A549 (cell line): ENCODE measurements at regions not wholly inside any gene's neighbourhood (a gene's known extent, or its start where the extent isn't known, plus 50 kb on each side); places are given as distances from the start of the nearest gene placed in this dataset.

ENCODE experiments used
- ATAC-seq, 2 experiments: fragments of 200-7000 bp in 1 of 2; fragments of >200 bp in 1 of 2; cut with Nextera tagmentation in 1 of 2; cut with Tn5 transposase in 1 of 2; 3 replicates each; pipeline versions ENCODE4 v1.8.0 to v1.9.1; 2018 to 2020; ENCODE audit warnings: mild to moderate bottlenecking in 1 of 2, moderate library complexity in 1 of 2
- CTCF ChIA-PET: fragments of 300-600 bp; sonication (Branson Sonifier 250); formaldehyde crosslinking; extraction: SDS; loops from one replicate; lab custom pipeline; 2021; ENCODE audit warnings: antibody characterized with exemption, inconsistent platforms; lab: Yijun Ruan, JAX
- POLR2A ChIA-PET: fragments of 350-600 bp; formaldehyde crosslinking; extraction: SDS; loops from one replicate; lab custom pipeline; 2021; ENCODE audit warnings: antibody characterized with exemption, inconsistent platforms; lab: Yijun Ruan, JAX
- DNase-seq, 2 experiments: peaks; one replicate each; pipeline versions ENCODE4 v3.0.0 to v3.0.0-alpha.2; 2011 to 2016; ENCODE audit warnings: low read depth in 1 of 2, low spot score in 1 of 2
- FAIRE-seq: peaks from 2 replicates; lab custom pipeline; 2011; peaks lifted over from hg19 to GRCh38; lab: Jason Lieb, UNC
- H3K27ac ChIP-seq, 2 experiments: fragments of >200 bp; sonication (Bioruptor Twin); formaldehyde crosslinking; 3 replicates each; pipeline ENCODE4 v1.5.1; 2016 to 2017
- H3K4me1 ChIP-seq: fragments of >200 bp; sonication (Bioruptor Twin); formaldehyde crosslinking; 3 replicates; pipeline ENCODE4 v1.6.1; 2016
- H3K4me2 ChIP-seq: fragments of >200 bp; sonication (Bioruptor Twin); formaldehyde crosslinking; 3 replicates; pipeline ENCODE4 v1.6.1; 2016
- H3K4me3 ChIP-seq: fragments of >200 bp; sonication (Bioruptor Twin); formaldehyde crosslinking; 3 replicates; pipeline ENCODE4 v1.5.1; 2016
- H3K9me3 ChIP-seq: fragments of >200 bp; sonication (Bioruptor Twin); formaldehyde crosslinking; 3 replicates; pipeline ENCODE4 v1.6.1; 2016
- CHD2 ChIP-seq: fragments of 150-350 bp; IDR thresholded peaks from 2 replicates; pipeline ENCODE4 v1.6.1; 2014; ENCODE audit warnings: low read length; ENCODE audit not compliant: partially characterized antibody
- CHD4 ChIP-seq: fragments of 200-600 bp; sonication (generic); IDR thresholded peaks from 2 replicates; pipeline ENCODE4 v1.6.1; 2016; ENCODE audit warnings: antibody characterized with exemption, mild to moderate bottlenecking, borderline replicate concordance
- CTCF ChIP-seq: fragments of >200 bp; sonication (Bioruptor Twin); formaldehyde crosslinking; IDR thresholded peaks from 3 replicates; pipeline ENCODE4 v1.5.1; 2016
- E2F6 ChIP-seq: IDR thresholded peaks from 2 replicates; pipeline ENCODE4 v1.6.1; 2012; ENCODE audit warnings: low read depth, borderline replicate concordance
- EHMT2 ChIP-seq: fragments of 200-600 bp; sonication (generic); IDR thresholded peaks from 2 replicates; pipeline ENCODE4 v1.6.1; 2016; ENCODE audit warnings: antibody characterized with exemption, low read depth, mild to moderate bottlenecking, moderate library complexity
- ELK1 ChIP-seq: fragments of 150-350 bp; IDR thresholded peaks from 2 replicates; pipeline ENCODE4 v1.6.1; 2014; ENCODE audit warnings: low read depth, mild to moderate bottlenecking, low read length
- EP300 ChIP-seq, 2 experiments: fragments of >200 bp; sonication (Bioruptor Twin); formaldehyde crosslinking; IDR thresholded peaks; 2 replicates in 1 of 2; 3 replicates in 1 of 2; pipeline ENCODE4 v1.6.1; 2016 to 2017
- FOSB ChIP-seq: fragments of 250-450 bp; sonication (Bioruptor Pico); IDR thresholded peaks from 2 replicates; pipeline ENCODE4 v1.5.0; 2020; ENCODE audit warnings: mild to moderate bottlenecking, moderate library complexity
- HES2 ChIP-seq: fragments of >200 bp; sonication (Bioruptor Twin); formaldehyde crosslinking; IDR thresholded peaks from 2 replicates; pipeline ENCODE4 v1.6.1; 2016
- HOXB13 ChIP-seq: fragments of 250-450 bp; sonication (Bioruptor Pico); IDR thresholded peaks from 2 replicates; pipeline ENCODE4 v1.5.0; 2020; ENCODE audit warnings: low read depth, mild to moderate bottlenecking, moderate library complexity
- HOXB5 ChIP-seq: fragments of 250-450 bp; sonication (Bioruptor Pico); IDR thresholded peaks from 2 replicates; pipeline ENCODE4 v1.5.0; 2020; ENCODE audit warnings: mild to moderate bottlenecking, moderate library complexity
- JUN ChIP-seq, 2 experiments: fragments of >200 bp; sonication (Bioruptor Twin); formaldehyde crosslinking; IDR thresholded peaks; 2 replicates in 1 of 2; 3 replicates in 1 of 2; pipeline ENCODE4 v1.6.1; 2016 to 2017
- MAFK ChIP-seq: fragments of 450-650 bp; IDR thresholded peaks from 2 replicates; pipeline ENCODE4 v1.6.1; 2014; ENCODE audit not compliant: partially characterized antibody
- MAZ ChIP-seq: fragments of 150-350 bp; IDR thresholded peaks from 2 replicates; pipeline ENCODE4 v1.6.1; 2014; ENCODE audit warnings: antibody characterized with exemption, low read depth, low read length, borderline replicate concordance
- MYC ChIP-seq: IDR thresholded peaks from 2 replicates; pipeline ENCODE4 v1.6.1; 2012; ENCODE audit warnings: mild to moderate bottlenecking, inconsistent platforms, low read length, improper control_type of control experiment, borderline replicate concordance
- NPAS2 ChIP-seq: fragments of 250-450 bp; sonication (Bioruptor Pico); IDR thresholded peaks from 2 replicates; pipeline ENCODE4 v1.8.0; 2022; ENCODE audit warnings: mild to moderate bottlenecking, moderate library complexity, borderline replicate concordance
- PBX3 ChIP-seq: IDR thresholded peaks from 2 replicates; pipeline ENCODE4 v1.6.1; 2012
- PHF8 ChIP-seq: fragments of 200-600 bp; sonication (generic); IDR thresholded peaks from 2 replicates; pipeline ENCODE4 v1.6.1; 2016; ENCODE audit warnings: low read depth, mild to moderate bottlenecking, antibody characterized with exemption, moderate library complexity, borderline replicate concordance
- POLR2A ChIP-seq: IDR thresholded peaks from 2 replicates; pipeline ENCODE4 v1.6.1; 2012; ENCODE audit warnings: mild to moderate bottlenecking, low read length
- RNF2 ChIP-seq: fragments of 200-600 bp; sonication (generic); IDR thresholded peaks from 2 replicates; pipeline ENCODE4 v1.6.1; 2016; ENCODE audit warnings: low read depth, mild to moderate bottlenecking, antibody characterized with exemption, moderate library complexity, borderline replicate concordance
- ZFP36 ChIP-seq: fragments of 450-650 bp; IDR thresholded peaks from 2 replicates; pipeline ENCODE4 v1.6.1; 2014; ENCODE audit warnings: borderline replicate concordance; ENCODE audit not compliant: partially characterized antibody
- WGBS: methylation state at CpG from one replicate; pipeline ENCODE4 v1.1.6; 2017; ENCODE audit errors: missing lambda C conversion rate; 5-methylcytosine and 5-hydroxymethylcytosine counted together

DNA sequence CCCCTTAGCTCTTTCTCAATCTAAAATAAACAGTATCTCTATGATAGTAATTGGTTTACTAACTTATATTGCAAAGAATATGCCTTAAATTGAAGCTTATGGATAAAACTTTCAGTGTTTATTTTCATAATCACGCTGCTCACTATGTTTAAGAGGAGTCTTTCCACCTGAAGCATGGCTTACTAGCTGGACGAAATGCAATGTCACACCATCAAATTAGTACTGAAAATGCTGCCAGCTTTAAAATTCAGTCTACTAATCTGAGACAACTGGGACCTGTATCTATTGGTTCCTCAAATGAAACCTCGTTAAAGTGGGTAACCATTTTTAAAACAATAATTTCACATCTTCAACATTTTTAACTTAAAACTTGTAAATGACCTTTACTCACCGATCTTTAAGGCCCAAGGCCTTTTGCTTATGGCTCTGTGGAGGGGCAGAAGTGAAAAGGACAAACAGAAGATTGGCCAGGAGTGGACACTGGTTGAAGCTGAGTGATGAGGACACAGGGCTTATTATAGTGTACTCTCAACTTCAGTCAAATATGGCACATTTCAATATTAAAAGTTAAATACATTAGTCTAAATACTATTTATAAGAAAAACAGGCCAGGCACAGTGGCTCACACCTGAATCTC lies 212.8 kb upstream of the WSB1 start:
- H3K9me3 ChIP-seq, result no peaks in the 10 kb centered on the region
- H3K4me2 ChIP-seq, result no peak overlapping the region
- no peak for DNase-seq
- FAIRE-seq, result no peak
- 5% methylated on average over 4 of the region's 4 CpGs for WGBS
- H3K27ac ChIP-seq, result no peak overlapping the region
- no peaks in the 10 kb centered on the region for H3K4me1 ChIP-seq
- no peak for ATAC-seq
- TF ChIP-seq NPAS2 (CRISPR knock-in tag) (no peak), JUN (IDR thresholded peaks at IDR 0.05) (no peak), EHMT2 (no peak), EP300 (IDR thresholded peaks at IDR 0.05) (no peak), CTCF (no peak), E2F6 (no peak), RNF2 (no peak), CHD4 (no peak), HOXB13 (CRISPR knock-in tag) (no peak)
- POLR2A ChIA-PET, result no interaction called here
- no peak overlapping the region for H3K4me3 ChIP-seq
- CTCF ChIA-PET, result no interaction called here

DNA sequence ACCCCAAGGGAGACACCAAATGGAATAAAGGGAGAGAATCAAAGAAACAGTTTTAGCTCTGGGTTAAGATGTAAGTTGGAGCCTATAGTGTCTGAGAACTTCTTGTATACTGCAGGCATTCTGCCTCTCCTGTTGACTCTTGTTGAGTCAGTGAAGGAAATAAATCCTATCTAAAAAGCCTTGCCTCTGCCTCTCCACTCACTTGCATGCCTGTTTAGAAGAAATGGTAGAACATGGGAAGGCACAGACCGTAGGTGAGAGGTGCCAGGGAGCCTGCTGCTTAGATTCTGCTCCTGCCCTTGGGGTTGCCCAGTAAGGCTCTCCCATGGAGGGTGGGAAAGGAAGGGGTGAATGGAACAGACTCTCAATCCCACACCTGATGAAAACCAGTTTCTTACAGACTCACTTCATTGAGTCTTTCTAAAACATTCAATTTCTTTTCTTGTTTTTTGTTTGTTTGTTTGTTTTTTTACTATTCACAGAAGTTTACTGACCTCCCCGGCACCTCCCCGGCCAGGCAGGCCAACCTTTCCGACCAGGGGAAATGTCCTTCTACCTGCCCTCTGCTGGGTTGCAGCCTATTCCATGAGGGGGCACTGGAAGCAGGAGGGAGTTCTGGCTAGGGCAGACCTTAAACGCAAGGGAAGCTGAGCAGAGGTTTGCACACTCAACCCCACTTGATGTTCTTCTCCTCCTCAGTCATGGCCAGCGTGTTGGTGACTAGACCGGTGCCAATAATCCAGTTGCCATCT lies 211.7 kb upstream of the WSB1 start:
- Histone ChIP-seq H3K9me3 (no peaks in the 10 kb centered on the region), H3K4me3 (no peak overlapping the region), H3K4me2 (no peak overlapping the region), H3K27ac (no peak overlapping the region), H3K4me1 (no peaks in the 10 kb centered on the region)
- FAIRE-seq (no peak), ATAC-seq (no peak), DNase-seq (no peak)
- 20% methylated on average over 7 of the region's 7 CpGs for WGBS
- CTCF ChIA-PET, result no interaction called here
- POLR2A ChIA-PET, result no interaction called here
- TF ChIP-seq JUN (IDR thresholded peaks at IDR 0.05) (no peak), MAZ (no peak), POLR2A (no peak), FOSB (CRISPR knock-in tag) (no peak), HOXB5 (CRISPR knock-in tag) (no peak), PBX3 (no peak), EHMT2 (no peak), ZFP36 (no peak), MAFK (no peak), CHD2 (no peak), PHF8 (no peak), HES2 (no peak), ELK1 (no peak), MYC (no peak)
